ENCODE measurements at regions not wholly inside any gene's neighbourhood (a gene's known extent, or its start where the extent isn't known, plus 50 kb on each side); places are given as distances from the start of the nearest gene placed in this dataset.

DNA sequence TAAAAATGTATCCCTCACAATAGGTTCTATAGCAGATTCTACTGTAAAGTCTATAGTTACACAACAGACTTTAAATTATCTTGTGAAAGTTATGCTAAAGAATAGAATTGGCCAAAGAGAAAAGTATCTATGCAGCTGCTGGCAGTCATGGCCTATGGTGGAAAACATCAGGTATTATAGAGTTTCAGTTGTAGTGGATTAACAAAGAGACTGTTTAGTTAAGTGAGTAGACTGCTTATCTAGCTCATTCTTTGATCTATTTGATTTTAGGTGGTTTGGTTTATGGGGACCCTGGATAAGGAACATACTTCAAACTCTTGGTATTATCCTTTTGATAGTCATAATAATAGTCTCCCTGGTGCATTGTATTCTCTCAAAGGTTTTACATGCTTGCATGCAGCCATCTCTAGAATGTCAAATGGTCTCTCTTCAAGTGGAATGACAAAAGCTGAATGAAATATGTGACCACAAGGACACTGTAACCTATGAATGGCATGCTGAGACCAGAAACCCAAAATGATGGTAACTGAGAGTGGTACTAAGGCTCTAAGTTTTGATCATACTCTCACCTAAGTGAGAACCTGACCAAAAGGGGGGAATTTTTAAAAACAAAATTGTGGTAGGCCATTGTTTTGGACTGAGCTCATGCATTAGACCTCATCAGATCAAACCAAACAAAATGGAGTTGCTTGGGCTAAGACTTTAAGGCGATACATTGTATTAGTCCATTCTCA is 54.9 kb upstream of the NAMPT start:
- no peak overlapping the region for H3K4me3 ChIP-seq (ENCODE audit: low read length)

DNA sequence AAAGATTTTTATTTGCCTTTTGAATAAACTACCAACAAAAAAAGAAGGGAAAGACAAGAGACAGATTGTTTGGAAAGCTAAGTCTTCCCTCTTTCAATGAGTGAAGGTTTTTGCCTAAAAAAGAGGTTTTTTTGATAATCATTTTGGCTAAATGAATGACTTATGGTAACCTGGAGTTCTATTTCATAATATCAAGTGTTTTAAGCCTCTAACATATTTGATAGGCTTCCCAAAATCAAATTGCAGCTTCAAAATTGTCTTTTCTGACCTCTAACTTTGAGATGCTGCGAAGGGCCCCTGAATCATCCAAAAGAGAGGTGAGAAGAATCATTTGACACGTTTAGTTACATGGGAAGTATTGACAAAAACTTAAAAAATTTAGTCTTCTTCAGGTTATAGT is 53.0 kb upstream of the NAMPT start:
- TF ChIP-seq ZNF274 (IDR thresholded peaks at IDR 0.05; ENCODE audit: low read depth, low read length), result no peak
- H3K4me3 ChIP-seq (ENCODE audit: low read length), result no peak overlapping the region

More for the DNA sequence above, 54.9 kb upstream of the NAMPT start:
- no peak for TF ChIP-seq ZNF274 (IDR thresholded peaks at IDR 0.05; ENCODE audit: low read depth, low read length)

DNA sequence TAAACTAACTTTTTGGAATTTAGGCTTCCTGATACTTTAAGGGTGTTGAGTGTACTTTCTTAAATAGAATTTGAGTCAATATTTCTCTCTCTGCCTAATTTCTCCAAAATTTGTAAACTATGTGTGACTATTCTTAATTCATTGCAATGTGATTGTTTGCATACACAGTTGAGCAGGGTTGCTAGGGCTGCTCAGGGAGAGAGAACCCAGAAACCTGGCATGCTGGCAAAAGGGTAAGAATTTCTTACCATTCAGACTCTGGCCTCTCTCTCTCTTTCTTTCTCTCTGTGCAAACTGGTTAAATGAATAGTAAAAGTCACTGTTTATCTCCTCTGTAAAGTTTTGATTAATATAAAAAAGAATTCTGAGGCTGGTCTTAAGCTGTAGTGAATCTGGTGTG is 51.0 kb upstream of the NAMPT start:
- H3K4me3 ChIP-seq (ENCODE audit: low read length), result no peak overlapping the region
- TF ChIP-seq ZNF274 (IDR thresholded peaks at IDR 0.05; ENCODE audit: low read depth, low read length), result no peak

All from GM08714 (cell line).